IMR-90 (cell line): ENCODE measurements at regions not wholly inside any gene's neighbourhood (a gene's known extent, or its start where the extent isn't known, plus 50 kb on each side); places are given as distances from the start of the nearest gene placed in this dataset.

Experiments used
- ATAC-seq: fragments of 200-7000 bp; cut with Tn5 transposase; 2 replicates; pipeline ENCODE4 v1.9.1; 2020; ENCODE audit warnings: low read depth, mild to moderate bottlenecking, moderate library complexity
- BruUV-seq: library from RNA; stranded (reverse); fragments of 400-500 nt; replicated peaks from 2 replicates; lab custom pipeline; 2021; lab: Mats Ljungman, UMichigan
- CTCF ChIA-PET: fragments of 300-600 bp; formaldehyde crosslinking; extraction: SDS; loops from one replicate; lab custom pipeline; 2021; ENCODE audit warnings: antibody characterized with exemption; lab: Yijun Ruan, JAX
- POLR2A ChIA-PET: fragments of 300-600 bp; sonication (Branson Sonifier 250); formaldehyde crosslinking; loops from one replicate; lab custom pipeline; 2022; ENCODE audit warnings: antibody characterized with exemption; ENCODE audit not compliant: unreplicated experiment; lab: Charles Lee
- DNase-seq: peaks from one replicate; pipeline ENCODE4 v3.0.0; 2013
- H2AFZ ChIP-seq: replicated peaks from 2 replicates; pipeline ENCODE3; 2013; ENCODE audit warnings: low read length, mild to moderate bottlenecking; ENCODE audit not compliant: poor library complexity
- H2AK5ac ChIP-seq: 2 replicates; pipeline ENCODE4 v1.6.1; 2013; ENCODE audit warnings: low read depth, low read length, inconsistent platforms
- H2AK9ac ChIP-seq: replicated peaks from 2 replicates; pipeline ENCODE3; 2013; ENCODE audit warnings: mild to moderate bottlenecking, low read depth, low read length, moderate library complexity; ENCODE audit not compliant: poor library complexity
- H2BK120ac ChIP-seq: 2 replicates; pipeline ENCODE4 v1.6.1; 2013; ENCODE audit warnings: low read depth, low read length, inconsistent platforms
- H2BK15ac ChIP-seq: 3 replicates; pipeline ENCODE4 v1.6.1; 2013; ENCODE audit warnings: low read depth, low read length, inconsistent platforms
- H2BK20ac ChIP-seq: 2 replicates; pipeline ENCODE4 v1.6.1; 2013; ENCODE audit warnings: low read depth, mild to moderate bottlenecking, inconsistent platforms, low read length, moderate library complexity
- H2BK5ac ChIP-seq: 2 replicates; pipeline ENCODE4 v1.6.1; 2013; ENCODE audit warnings: mild to moderate bottlenecking, low read depth, low read length, inconsistent platforms; ENCODE audit not compliant: poor library complexity, severe bottlenecking
- H3K14ac ChIP-seq: replicated peaks from 2 replicates; pipeline ENCODE4 v1.6.1; 2013; ENCODE audit warnings: low read depth, low read length, inconsistent platforms
- H3K18ac ChIP-seq: 2 replicates; pipeline ENCODE4 v1.6.1; 2013; ENCODE audit warnings: low read depth, low read length, control low read depth
- H3K23ac ChIP-seq: 2 replicates; pipeline ENCODE4 v1.6.1; 2013; ENCODE audit warnings: low read depth, low read length, inconsistent platforms
- H3K27ac ChIP-seq: 2 replicates; pipeline ENCODE4 v1.5.1; 2013; ENCODE audit warnings: mild to moderate bottlenecking, control low read depth, low read length; ENCODE audit not compliant: insufficient read depth
- H3K27me3 ChIP-seq: 2 replicates; pipeline ENCODE4 v1.6.1; 2013; ENCODE audit warnings: low read length; ENCODE audit not compliant: control insufficient read depth, insufficient read depth
- H3K36me3 ChIP-seq: 2 replicates; pipeline ENCODE4 v1.6.1; 2013; ENCODE audit warnings: low read length, mixed read lengths; ENCODE audit not compliant: control insufficient read depth, insufficient read depth
- H3K4ac ChIP-seq: 2 replicates; pipeline ENCODE4 v1.6.1; 2013; ENCODE audit warnings: low read depth, low read length, inconsistent platforms
- H3K4me1 ChIP-seq: 2 replicates; pipeline ENCODE4 v1.6.1; 2013; ENCODE audit warnings: low read length, mixed read lengths; ENCODE audit not compliant: control insufficient read depth, insufficient read depth
- H3K4me2 ChIP-seq: 2 replicates; pipeline ENCODE4 v1.6.1; 2013; ENCODE audit warnings: low read depth, mild to moderate bottlenecking, control low read depth, low read length, moderate library complexity
- H3K4me3 ChIP-seq: 2 replicates; pipeline ENCODE4 v1.5.1; 2013; ENCODE audit warnings: low read depth, mild to moderate bottlenecking, control low read depth, low read length, moderate library complexity; ENCODE audit not compliant: insufficient read depth
- H3K56ac ChIP-seq: 2 replicates; pipeline ENCODE4 v1.6.1; 2013; ENCODE audit warnings: low read length, inconsistent platforms; ENCODE audit not compliant: insufficient read depth; ENCODE audit errors: extremely low read depth
- H3K79me1 ChIP-seq, 2 experiments: 2 replicates each; pipeline ENCODE4 v1.6.1; 2013; ENCODE audit warnings: low read length in 2 of 2, inconsistent platforms in 1 of 2, low read depth in 1 of 2
- H3K9ac ChIP-seq: 2 replicates; pipeline ENCODE4 v1.6.1; 2013; ENCODE audit warnings: low read depth, low read length, control low read depth
- H3K9me1 ChIP-seq: 2 replicates; pipeline ENCODE4 v1.6.1; 2013; ENCODE audit warnings: low read length, inconsistent platforms; ENCODE audit not compliant: insufficient read depth
- H3K9me3 ChIP-seq: 2 replicates; pipeline ENCODE4 v1.6.1; 2013; ENCODE audit warnings: low read length; ENCODE audit not compliant: control insufficient read depth, insufficient read depth
- H4K20me1 ChIP-seq: 2 replicates; pipeline ENCODE4 v1.6.1; 2013; ENCODE audit warnings: low read length, inconsistent platforms; ENCODE audit not compliant: insufficient read depth
- H4K5ac ChIP-seq: 2 replicates; pipeline ENCODE4 v1.6.1; 2013; ENCODE audit warnings: mild to moderate bottlenecking, low read depth, low read length, control low read depth
- H4K8ac ChIP-seq, 2 experiments: 2 replicates each; pipeline ENCODE4 v1.6.1; 2013; ENCODE audit warnings: low read depth in 2 of 2, low read length in 2 of 2, control low read depth in 1 of 2, inconsistent platforms in 1 of 2
- H4K91ac ChIP-seq: 2 replicates; pipeline ENCODE4 v1.6.1; 2013; ENCODE audit warnings: low read depth, low read length, inconsistent platforms; ENCODE audit not compliant: insufficient read depth
- CHD1 ChIP-seq: IDR thresholded peaks from 2 replicates; pipeline ENCODE4 v1.6.1; 2012; ENCODE audit warnings: low read depth, low read length, improper control_type of control experiment
- FOS ChIP-seq: fragments of 150-350 bp; IDR thresholded peaks from 2 replicates; pipeline ENCODE4 v1.6.1; 2016; ENCODE audit warnings: low read depth, low read length
- NFE2L2 ChIP-seq: fragments of 150-350 bp; IDR thresholded peaks from 2 replicates; pipeline ENCODE4 v1.6.1; 2016; ENCODE audit warnings: low read depth, mild to moderate bottlenecking, low read length
- RAD21 ChIP-seq: IDR thresholded peaks from 2 replicates; pipeline ENCODE4 v1.6.1; 2012; ENCODE audit warnings: low read length, improper control_type of control experiment
- RCOR1 ChIP-seq: IDR thresholded peaks from 2 replicates; pipeline ENCODE4 v1.6.1; 2012; ENCODE audit warnings: mild to moderate bottlenecking, low read length, improper control_type of control experiment; ENCODE audit not compliant: insufficient replicate concordance
- WGBS, 2 experiments: methylation state at CpG; one replicate each; pipeline versions ENCODE4 v1.1.5 to v1.1.7; 2013; ENCODE audit warnings: missing lambda C conversion rate in 2 of 2; ENCODE audit not compliant: insufficient read length in 1 of 2; ENCODE audit errors: extremely low coverage in 2 of 2; 5-methylcytosine and 5-hydroxymethylcytosine counted together
- dilution Hi-C: fragments of 300-500 bp; cut with HindIII; formaldehyde crosslinking; loops from one replicate; pipeline ENCODE4 v1.14.3; 2018; ENCODE audit warnings: low sequenced_read_pairs; ENCODE audit not compliant: unreplicated experiment
- in situ Hi-C: fragments of 300-500 bp; cut with MboI; formaldehyde crosslinking; loops from 3 replicates; pipeline ENCODE4 v1.14.3; 2019; ENCODE audit warnings: low sequenced_read_pairs, inconsistent platforms, mixed read lengths
- intact Hi-C: fragments of 100-400 bp; cut with micrococcal nuclease; formaldehyde crosslinking; loops from 2 replicates; pipeline ENCODE4 v1.10.0; 2022
- TF ChIP-seq, protein P1 (sequence below): fragments of 150-350 bp; IDR thresholded peaks from 2 replicates; pipeline ENCODE4 v1.6.1; 2017; ENCODE audit warnings: mild to moderate bottlenecking, antibody characterized with exemption, low read length, low read depth
- TF ChIP-seq, protein P2 (sequence below): fragments of 150-350 bp; IDR thresholded peaks from 2 replicates; pipeline ENCODE4 v1.6.1; 2016; ENCODE audit warnings: low read depth, mild to moderate bottlenecking, low read length, moderate library complexity, borderline replicate concordance
- TF ChIP-seq, protein P3 (sequence below): conservative IDR thresholded peaks from 2 replicates; pipeline ENCODE4 v1.5.1; 2012; ENCODE audit warnings: mild to moderate bottlenecking, low read depth, low read length, improper control_type of control experiment

DNA sequence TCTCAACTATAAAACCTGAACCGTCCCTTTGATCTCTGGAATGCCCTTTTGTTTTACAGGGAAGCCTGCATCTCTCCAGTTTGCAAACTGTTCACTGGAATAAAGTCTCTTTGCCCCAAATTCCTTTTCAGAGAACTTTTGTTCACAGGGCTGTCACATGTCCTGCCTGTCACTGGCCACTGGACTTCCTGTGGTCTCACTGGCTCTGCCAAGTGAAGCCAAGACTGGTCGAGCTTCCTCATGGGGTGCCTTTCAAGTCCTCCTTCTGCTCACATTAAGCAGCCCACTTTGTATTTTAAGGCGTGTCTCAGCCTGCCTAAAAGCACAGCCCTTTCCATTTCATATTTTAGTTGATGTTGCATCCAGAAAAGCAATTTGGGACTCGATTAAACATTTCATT, 215.7 kb downstream of the KATNAL1 start:
- Histone ChIP-seq H2AK9ac (no peak overlapping the region), H3K79me1 (no peaks in the 10 kb centered on the region), H2BK20ac (no peak overlapping the region), H4K20me1 (no peaks in the 10 kb centered on the region), H4K5ac (no peak overlapping the region), H2BK15ac (no peak overlapping the region), H3K23ac (no peak overlapping the region), H4K91ac (no peak overlapping the region), H4K8ac (no peak overlapping the region), H2BK120ac (no peak overlapping the region), H3K36me3 (no peaks in the 10 kb centered on the region), H3K9me3 (no peaks in the 10 kb centered on the region; the same call in 1 of the 2 replicates), H2BK5ac (no peak overlapping the region), H3K9ac (no peak overlapping the region), H3K9me1 (no peaks in the 10 kb centered on the region; the same call in 1 of the 2 replicates), H3K4me2 (no peak overlapping the region), H3K14ac (no peak overlapping the region), H2AK5ac (no peak overlapping the region), H3K18ac (no peak overlapping the region), H3K4me3 (no peak overlapping the region), H3K56ac (no peak overlapping the region), H3K4me1 (no peaks in the 10 kb centered on the region), H3K27ac (no peak overlapping the region), H3K4ac (no peak overlapping the region), H3K27me3 (peaks cover 15% of the 10 kb centered on the region), H2AFZ (no peak overlapping the region)
- DNase-seq, result no peak
- WGBS, 2 experiments, result 80% methylated on average over 1 of the region's 4 CpGs; no CpG with 5 or more reads in 1 of the 2 experiments
- no TSS peak for BruUV-seq
- intact Hi-C loops, result no loop called here
- TF ChIP-seq, protein P1, sequence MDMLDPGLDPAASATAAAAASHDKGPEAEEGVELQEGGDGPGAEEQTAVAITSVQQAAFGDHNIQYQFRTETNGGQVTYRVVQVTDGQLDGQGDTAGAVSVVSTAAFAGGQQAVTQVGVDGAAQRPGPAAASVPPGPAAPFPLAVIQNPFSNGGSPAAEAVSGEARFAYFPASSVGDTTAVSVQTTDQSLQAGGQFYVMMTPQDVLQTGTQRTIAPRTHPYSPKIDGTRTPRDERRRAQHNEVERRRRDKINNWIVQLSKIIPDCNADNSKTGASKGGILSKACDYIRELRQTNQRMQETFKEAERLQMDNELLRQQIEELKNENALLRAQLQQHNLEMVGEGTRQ, result no peak
- TF ChIP-seq, protein P2, sequence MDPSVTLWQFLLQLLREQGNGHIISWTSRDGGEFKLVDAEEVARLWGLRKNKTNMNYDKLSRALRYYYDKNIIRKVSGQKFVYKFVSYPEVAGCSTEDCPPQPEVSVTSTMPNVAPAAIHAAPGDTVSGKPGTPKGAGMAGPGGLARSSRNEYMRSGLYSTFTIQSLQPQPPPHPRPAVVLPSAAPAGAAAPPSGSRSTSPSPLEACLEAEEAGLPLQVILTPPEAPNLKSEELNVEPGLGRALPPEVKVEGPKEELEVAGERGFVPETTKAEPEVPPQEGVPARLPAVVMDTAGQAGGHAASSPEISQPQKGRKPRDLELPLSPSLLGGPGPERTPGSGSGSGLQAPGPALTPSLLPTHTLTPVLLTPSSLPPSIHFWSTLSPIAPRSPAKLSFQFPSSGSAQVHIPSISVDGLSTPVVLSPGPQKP, result no peak
- no peak for TF ChIP-seq RCOR1
- TF ChIP-seq, protein P3, sequence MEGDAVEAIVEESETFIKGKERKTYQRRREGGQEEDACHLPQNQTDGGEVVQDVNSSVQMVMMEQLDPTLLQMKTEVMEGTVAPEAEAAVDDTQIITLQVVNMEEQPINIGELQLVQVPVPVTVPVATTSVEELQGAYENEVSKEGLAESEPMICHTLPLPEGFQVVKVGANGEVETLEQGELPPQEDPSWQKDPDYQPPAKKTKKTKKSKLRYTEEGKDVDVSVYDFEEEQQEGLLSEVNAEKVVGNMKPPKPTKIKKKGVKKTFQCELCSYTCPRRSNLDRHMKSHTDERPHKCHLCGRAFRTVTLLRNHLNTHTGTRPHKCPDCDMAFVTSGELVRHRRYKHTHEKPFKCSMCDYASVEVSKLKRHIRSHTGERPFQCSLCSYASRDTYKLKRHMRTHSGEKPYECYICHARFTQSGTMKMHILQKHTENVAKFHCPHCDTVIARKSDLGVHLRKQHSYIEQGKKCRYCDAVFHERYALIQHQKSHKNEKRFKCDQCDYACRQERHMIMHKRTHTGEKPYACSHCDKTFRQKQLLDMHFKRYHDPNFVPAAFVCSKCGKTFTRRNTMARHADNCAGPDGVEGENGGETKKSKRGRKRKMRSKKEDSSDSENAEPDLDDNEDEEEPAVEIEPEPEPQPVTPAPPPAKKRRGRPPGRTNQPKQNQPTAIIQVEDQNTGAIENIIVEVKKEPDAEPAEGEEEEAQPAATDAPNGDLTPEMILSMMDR, result no peak
- no peak for TF ChIP-seq CHD1
- TF ChIP-seq NFE2L2, result no peak
- no peak for TF ChIP-seq RAD21
- no peak for TF ChIP-seq FOS
- POLR2A ChIA-PET, result no interaction called here
- dilution Hi-C loops, result no loop called here
- in situ Hi-C loops, result no loop called here
- no peak for ATAC-seq
- CTCF ChIA-PET, result no interaction called here
